ENCODE measurements at regions not wholly inside any gene's neighbourhood (a gene's known extent, or its start where the extent isn't known, plus 50 kb on each side); places are given as distances from the start of the nearest gene placed in this dataset.
"Not testable (repeated sequence)": the region's sequence is repeated elsewhere in the genome, so short reads cannot be mapped to it uniquely, and the experiment has no call there.

- Mint-ChIP-seq H3K4me1 (no peaks in the 10 kb centered on the region), H3K4me3 (no peak overlapping the region), H3K27ac (no peak overlapping the region), H3K9me3 (peaks cover 5% of the 10 kb centered on the region), H3K27me3 (no peaks in the 10 kb centered on the region), H3K36me3 (no peaks in the 10 kb centered on the region)
- DNase-seq, result no peak
- CTCF ChIA-PET, result no interaction called here
Measured at GRCh38 chr18:27361477-27361876, 176.4 kb upstream of the CHST9 start.

GRCh38 chr18:27355308-27355707 is 170.2 kb upstream of the CHST9 start:
- CTCF ChIA-PET, result no interaction called here
- H3K27ac Mint-ChIP-seq, result no peak overlapping the region
- H3K9me3 Mint-ChIP-seq, result peaks cover 13% of the 10 kb centered on the region
- DNase-seq, result no peak
- H3K27me3 Mint-ChIP-seq, result no peaks in the 10 kb centered on the region
- no peaks in the 10 kb centered on the region for H3K4me1 Mint-ChIP-seq
- no peaks in the 10 kb centered on the region for H3K36me3 Mint-ChIP-seq
- H3K4me3 Mint-ChIP-seq, result no peak overlapping the region

GRCh38 chr18:27353273-27353672 is 168.2 kb upstream of the CHST9 start:
- peaks cover 12% of the 10 kb centered on the region for H3K9me3 Mint-ChIP-seq

GRCh38 chr18:27349284-27349882 is 164.3 kb upstream of the CHST9 start:
- no peaks in the 10 kb centered on the region for H3K4me1 Mint-ChIP-seq
- H3K4me3 Mint-ChIP-seq, result no peak overlapping the region
- H3K27ac Mint-ChIP-seq, result no peak overlapping the region
- peaks cover 8% of the 10 kb centered on the region for H3K9me3 Mint-ChIP-seq
- DNase-seq, result no peak
- CTCF ChIA-PET, result no interaction called here
- H3K36me3 Mint-ChIP-seq, result no peaks in the 10 kb centered on the region
- H3K27me3 Mint-ChIP-seq, result no peaks in the 10 kb centered on the region

More at GRCh38 chr18:27353273-27353672, 168.2 kb upstream of the CHST9 start:
- CTCF ChIA-PET, result no interaction called here
- no peak overlapping the region for H3K27ac Mint-ChIP-seq
- H3K4me1 Mint-ChIP-seq, result no peaks in the 10 kb centered on the region
- no peaks in the 10 kb centered on the region for H3K36me3 Mint-ChIP-seq
- no peak for DNase-seq
- no peaks in the 10 kb centered on the region for H3K27me3 Mint-ChIP-seq
- H3K4me3 Mint-ChIP-seq, result no peak overlapping the region

GRCh38 chr18:27331606-27332005 is 146.5 kb upstream of the CHST9 start:
- Mint-ChIP-seq H3K4me3 (no peak overlapping the region), H3K27me3 (no peaks in the 10 kb centered on the region), H3K4me1 (no peaks in the 10 kb centered on the region), H3K27ac (no peak overlapping the region), H3K36me3 (no peaks in the 10 kb centered on the region), H3K9me3 (peaks cover 7% of the 10 kb centered on the region)
- CTCF ChIA-PET, result no interaction called here
- DNase-seq, result no peak

GRCh38 chr18:27314996-27315395 is 129.9 kb upstream of the CHST9 start:
- CTCF ChIA-PET, result no interaction called here

GRCh38 chr18:27313678-27314077 is 128.6 kb upstream of the CHST9 start:
- Mint-ChIP-seq H3K27ac (no peak overlapping the region), H3K9me3 (peaks cover 3% of the 10 kb centered on the region), H3K27me3 (no peaks in the 10 kb centered on the region), H3K4me3 (no peak overlapping the region), H3K4me1 (no peaks in the 10 kb centered on the region), H3K36me3 (no peaks in the 10 kb centered on the region)
- DNase-seq, result no peak
- CTCF ChIA-PET, result no interaction called here

More at GRCh38 chr18:27314996-27315395, 129.9 kb upstream of the CHST9 start:
- Mint-ChIP-seq H3K4me3 (no peak overlapping the region), H3K27ac (no peak overlapping the region), H3K36me3 (no peaks in the 10 kb centered on the region), H3K4me1 (no peaks in the 10 kb centered on the region), H3K9me3 (peaks cover 5% of the 10 kb centered on the region), H3K27me3 (no peaks in the 10 kb centered on the region)
- no peak for DNase-seq

- no peaks in the 10 kb centered on the region for H3K4me1 Mint-ChIP-seq
- no peaks in the 10 kb centered on the region for H3K27me3 Mint-ChIP-seq
- H3K4me3 Mint-ChIP-seq, result no peak overlapping the region
- no peaks in the 10 kb centered on the region for H3K36me3 Mint-ChIP-seq
- H3K27ac Mint-ChIP-seq, result no peak overlapping the region
- peaks cover 2% of the 10 kb centered on the region for H3K9me3 Mint-ChIP-seq
- DNase-seq, result no peak
- CTCF ChIA-PET, result no interaction called here
Measured at GRCh38 chr18:27312853-27313252, 127.7 kb upstream of the CHST9 start.

- Mint-ChIP-seq H3K27me3 (no peaks in the 10 kb centered on the region), H3K4me1 (no peaks in the 10 kb centered on the region), H3K36me3 (no peaks in the 10 kb centered on the region), H3K4me3 (no peak overlapping the region), H3K27ac (no peak overlapping the region), H3K9me3 (peaks cover 2% of the 10 kb centered on the region)
- DNase-seq, result no peak
- CTCF ChIA-PET, result no interaction called here
Measured at GRCh38 chr18:27312153-27312552, 127.0 kb upstream of the CHST9 start.

GRCh38 chr18:27311114-27311513 is 126.0 kb upstream of the CHST9 start:
- no peak overlapping the region for H3K27ac Mint-ChIP-seq
- no peaks in the 10 kb centered on the region for H3K27me3 Mint-ChIP-seq
- no peaks in the 10 kb centered on the region for H3K36me3 Mint-ChIP-seq
- DNase-seq, result no peak
- no peaks in the 10 kb centered on the region for H3K4me1 Mint-ChIP-seq
- H3K4me3 Mint-ChIP-seq, result no peak overlapping the region
- peaks cover 6% of the 10 kb centered on the region for H3K9me3 Mint-ChIP-seq
- CTCF ChIA-PET, result no interaction called here

GRCh38 chr18:27301615-27302378 is 116.7 kb upstream of the CHST9 start:
- H3K9me3 Mint-ChIP-seq, result peaks cover 12% of the 10 kb centered on the region
- no peaks in the 10 kb centered on the region for H3K27me3 Mint-ChIP-seq
- no peaks in the 10 kb centered on the region for H3K36me3 Mint-ChIP-seq
- H3K4me3 Mint-ChIP-seq, result no peak overlapping the region
- no peak overlapping the region for H3K27ac Mint-ChIP-seq
- CTCF ChIA-PET, result no interaction called here
- no peak for DNase-seq
- H3K4me1 Mint-ChIP-seq, result no peaks in the 10 kb centered on the region

- Mint-ChIP-seq H3K9me3 (peaks cover 4% of the 10 kb centered on the region), H3K27ac (no peak overlapping the region), H3K36me3 (no peaks in the 10 kb centered on the region), H3K4me1 (no peaks in the 10 kb centered on the region), H3K27me3 (no peaks in the 10 kb centered on the region), H3K4me3 (no peak overlapping the region)
- DNase-seq, result no peak
- CTCF ChIA-PET, result no interaction called here
Measured at GRCh38 chr18:27298214-27298804, 113.2 kb upstream of the CHST9 start.

- H3K4me1 Mint-ChIP-seq, CTCF ChIA-PET, H3K36me3 Mint-ChIP-seq, H3K27me3 Mint-ChIP-seq, H3K9me3 Mint-ChIP-seq, H3K4me3 Mint-ChIP-seq, DNase-seq, H3K27ac Mint-ChIP-seq: not testable (repeated sequence)
Measured at GRCh38 chr18:27285973-27286562, 101.0 kb upstream of the CHST9 start.

- CTCF ChIA-PET, result no interaction called here
- H3K27ac Mint-ChIP-seq, result no peak overlapping the region
- no peaks in the 10 kb centered on the region for H3K27me3 Mint-ChIP-seq
- H3K4me1 Mint-ChIP-seq, result no peaks in the 10 kb centered on the region
- no peak for DNase-seq
- H3K4me3 Mint-ChIP-seq, result no peak overlapping the region
- peaks cover 12% of the 10 kb centered on the region for H3K9me3 Mint-ChIP-seq
- no peaks in the 10 kb centered on the region for H3K36me3 Mint-ChIP-seq
Measured at GRCh38 chr18:27278131-27278530, 93.0 kb upstream of the CHST9 start.

GRCh38 chr18:27277554-27277953 is 92.4 kb upstream of the CHST9 start:
- Mint-ChIP-seq H3K27ac (no peak overlapping the region), H3K4me3 (no peak overlapping the region), H3K9me3 (peaks cover 12% of the 10 kb centered on the region), H3K4me1 (no peaks in the 10 kb centered on the region), H3K36me3 (no peaks in the 10 kb centered on the region), H3K27me3 (no peaks in the 10 kb centered on the region)
- DNase-seq, result no peak
- CTCF ChIA-PET, result no interaction called here
